H1 (cell line): ENCODE measurements at regions not wholly inside any gene's neighbourhood (a gene's known extent, or its start where the extent isn't known, plus 50 kb on each side); places are given as distances from the start of the nearest gene placed in this dataset.

Experiments used
- ATF2 ChIP-seq: IDR thresholded peaks from 2 replicates; pipeline ENCODE4 v1.6.1; 2012; ENCODE audit warnings: low read length, inconsistent platforms
- YY1 ChIP-seq: IDR thresholded peaks from 2 replicates; pipeline ENCODE4 v1.6.1; 2011; ENCODE audit warnings: low read depth, mild to moderate bottlenecking, low read length

- TF ChIP-seq YY1 (no peak), ATF2 (no peak)
These were observed 134.5 kb upstream of the KCND2 start (continued) for GRCh38 chr7:120138497-120138896.
